ENCODE measurements at regions not wholly inside any gene's neighbourhood (a gene's known extent, or its start where the extent isn't known, plus 50 kb on each side); places are given as distances from the start of the nearest gene placed in this dataset.

- DNase-seq (no peak), ATAC-seq (no peak)
- Histone ChIP-seq H3K4me1 (peaks cover 9 to 10% of the 10 kb centered on the region in 2 donors), H3K4me3 (no peak overlapping the region), H3K27me3 (no peaks in the 10 kb centered on the region), H3K9me3 (no peaks in the 10 kb centered on the region), H3K27ac (no peak overlapping the region), H3K36me3 (no peaks in the 10 kb centered on the region)
- TF ChIP-seq POLR2A (IDR thresholded peaks at IDR 0.05) (no peak), CTCF (IDR thresholded peaks at IDR 0.05 in 4 of 5, conservative IDR thresholded peaks at IDR 0.05 in 1 of 5) (no peak)
- in situ Hi-C loops (cut with MboI; ENCODE audit: low sequenced_read_pairs in 4 of 4) = no loop called here
- intact Hi-C loops (cut with DNase I; ENCODE audit: low total_unique reads) = no loop called here
Observed at GRCh38 chr14:51485733-51486132, 166.0 kb upstream of the FRMD6 start.

DNA sequence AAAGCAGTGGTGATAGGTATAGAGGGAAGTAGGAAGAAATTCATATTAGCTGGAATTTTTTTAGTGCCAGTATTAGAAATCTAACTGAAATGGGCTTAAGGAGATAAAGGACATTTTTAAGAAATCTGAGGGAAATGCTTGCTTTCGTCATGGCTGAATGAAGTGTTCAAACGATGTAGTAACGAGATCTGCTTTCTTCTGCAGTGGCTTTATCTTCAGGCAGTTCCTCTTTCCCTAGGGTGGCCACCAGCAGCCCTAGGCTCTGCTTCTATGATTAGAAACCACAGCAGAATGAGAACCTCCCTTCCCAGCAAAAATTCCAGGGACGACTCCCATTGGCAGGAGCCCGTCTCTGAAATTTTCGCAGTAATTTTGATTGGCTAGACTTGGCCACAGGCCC is 163.9 kb upstream of the FRMD6 start:
- DNase-seq = no peak
- Histone ChIP-seq H3K4me3 (no peak overlapping the region), H3K36me3 (no peaks in the 10 kb centered on the region), H3K4me1 (no peaks in the 10 kb centered on the region), H3K9me3 (no peaks in the 10 kb centered on the region), H3K27me3 (no peaks in the 10 kb centered on the region), H3K27ac (no peak overlapping the region)
- TF ChIP-seq POLR2A (IDR thresholded peaks at IDR 0.05) = no peak
- no peak for TF ChIP-seq CTCF (IDR thresholded peaks at IDR 0.05 in 4 of 5, conservative IDR thresholded peaks at IDR 0.05 in 1 of 5)
- in situ Hi-C loops (cut with MboI; ENCODE audit: low sequenced_read_pairs in 4 of 4) = no loop called here
- ATAC-seq = no peak
- intact Hi-C loops (cut with DNase I; ENCODE audit: low total_unique reads) = no loop called here

DNA sequence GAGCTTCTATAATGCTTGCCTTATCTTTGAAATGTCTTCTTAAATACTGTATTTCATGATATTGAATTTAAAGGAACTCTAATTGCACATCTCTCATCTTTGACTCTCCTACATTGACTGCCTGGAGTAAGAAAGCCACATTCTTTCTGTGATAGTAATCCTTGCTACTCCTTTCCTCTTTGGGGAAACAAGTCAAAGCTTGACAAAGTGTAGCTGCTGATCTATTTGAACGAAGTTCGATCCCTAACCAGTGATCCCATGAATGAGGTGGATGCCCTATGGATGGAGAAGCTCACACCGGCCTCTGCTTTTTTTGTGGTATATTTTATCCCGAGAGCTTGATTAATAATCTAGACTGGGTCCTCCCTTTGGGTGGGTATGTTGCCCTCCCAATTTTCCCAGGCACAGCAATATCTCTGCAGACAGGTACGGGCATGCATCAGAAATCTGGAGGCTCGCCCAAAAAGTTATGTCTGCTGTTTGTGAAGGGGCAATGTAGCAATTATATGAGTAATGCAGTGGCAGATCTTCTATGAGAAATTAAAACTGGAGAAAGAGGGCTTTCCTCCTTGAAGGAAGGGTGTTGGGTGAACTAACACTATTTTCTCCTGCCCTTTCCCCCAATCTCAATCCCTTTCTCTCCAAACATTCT is 163.0 kb upstream of the FRMD6 start:
- Histone ChIP-seq H3K27me3 (no peaks in the 10 kb centered on the region), H3K4me1 (no peaks in the 10 kb centered on the region), H3K4me3 (no peak overlapping the region), H3K36me3 (no peaks in the 10 kb centered on the region), H3K27ac (no peak overlapping the region), H3K9me3 (no peaks in the 10 kb centered on the region)
- DNase-seq = no peak
- TF ChIP-seq POLR2A (IDR thresholded peaks at IDR 0.05) (no peak), CTCF (IDR thresholded peaks at IDR 0.05 in 4 of 5, conservative IDR thresholded peaks at IDR 0.05 in 1 of 5) (no peak)
- intact Hi-C loops (cut with DNase I; ENCODE audit: low total_unique reads) (no loop called here), in situ Hi-C loops (cut with MboI; ENCODE audit: low sequenced_read_pairs in 4 of 4) (no loop called here)
- no peak for ATAC-seq

DNA sequence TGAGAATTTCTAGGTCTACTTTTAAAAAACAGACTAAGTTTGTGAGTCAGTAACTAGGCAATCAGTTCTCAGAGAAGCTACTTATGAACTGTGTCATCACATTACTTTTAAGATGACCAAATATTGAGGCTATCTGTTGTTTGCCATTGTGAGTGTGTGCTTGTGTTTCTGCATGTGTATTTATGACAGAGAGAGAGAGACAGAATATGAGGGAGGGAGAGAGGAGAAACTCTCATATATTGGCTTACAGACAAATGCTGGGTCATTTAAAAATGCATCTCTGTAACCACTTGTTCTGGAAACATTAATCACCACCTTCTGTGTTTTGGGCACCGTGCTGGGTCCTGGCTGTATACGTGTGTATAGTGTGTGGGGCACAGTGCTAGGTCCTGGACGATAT is 161.5 kb upstream of the FRMD6 start:
- Histone ChIP-seq H3K4me1 (no peaks in the 10 kb centered on the region), H3K9me3 (no peaks in the 10 kb centered on the region), H3K36me3 (no peaks in the 10 kb centered on the region), H3K27me3 (no peaks in the 10 kb centered on the region), H3K27ac (no peak overlapping the region), H3K4me3 (no peak overlapping the region)
- in situ Hi-C loops (cut with MboI; ENCODE audit: low sequenced_read_pairs in 4 of 4) (no loop called here), intact Hi-C loops (cut with DNase I; ENCODE audit: low total_unique reads) (no loop called here)
- TF ChIP-seq POLR2A (IDR thresholded peaks at IDR 0.05) (no peak), CTCF (IDR thresholded peaks at IDR 0.05 in 4 of 5, conservative IDR thresholded peaks at IDR 0.05 in 1 of 5) (no peak)
- DNase-seq = no peak
- no peak for ATAC-seq

GRCh38 chr14:51491036-51491545 is 160.6 kb upstream of the FRMD6 start:
- Histone ChIP-seq H3K27me3 (no peaks in the 10 kb centered on the region), H3K4me1 (no peaks in the 10 kb centered on the region), H3K9me3 (no peaks in the 10 kb centered on the region), H3K36me3 (no peaks in the 10 kb centered on the region), H3K27ac (no peak overlapping the region), H3K4me3 (no peak overlapping the region)
- in situ Hi-C loops (cut with MboI; ENCODE audit: low sequenced_read_pairs in 4 of 4) (no loop called here), intact Hi-C loops (cut with DNase I; ENCODE audit: low total_unique reads) (no loop called here)
- TF ChIP-seq POLR2A (IDR thresholded peaks at IDR 0.05) = no peak
- no peak for TF ChIP-seq CTCF (IDR thresholded peaks at IDR 0.05 in 4 of 5, conservative IDR thresholded peaks at IDR 0.05 in 1 of 5)
- ATAC-seq (no peak), DNase-seq (no peak)

All from gastrocnemius medialis (tissue), 4 donors.